GM12875 (cell line): ENCODE measurements at regions not wholly inside any gene's neighbourhood (a gene's known extent, or its start where the extent isn't known, plus 50 kb on each side); places are given as distances from the start of the nearest gene placed in this dataset.

ENCODE experiments used
- H3K4me3 ChIP-seq: one replicate; pipeline ENCODE4 v1.5.1; 2011; ENCODE audit warnings: low read depth, low read length, control low read depth
- CTCF ChIP-seq: IDR thresholded peaks from 2 replicates; pipeline ENCODE4 v1.5.1; 2011; ENCODE audit warnings: low read depth, mild to moderate bottlenecking, control low read depth, inconsistent platforms, low read length, moderate library complexity, borderline replicate concordance; ENCODE audit not compliant: insufficient read depth

GRCh38 chr15:35150361-35150760 is 65.3 kb upstream of the NANOGP8 start:
- H3K4me3 ChIP-seq = no peak overlapping the region

GRCh38 chr15:35145336-35145735 is 60.2 kb upstream of the NANOGP8 start:
- no peak overlapping the region for H3K4me3 ChIP-seq
- no peak for TF ChIP-seq CTCF

More at GRCh38 chr15:35150361-35150760, 65.3 kb upstream of the NANOGP8 start:
- TF ChIP-seq CTCF = no peak

- H3K4me3 ChIP-seq = no peak overlapping the region
- TF ChIP-seq CTCF = no peak
These were observed 57.5 kb upstream of the NANOGP8 start for GRCh38 chr15:35142578-35142977.

- no peak overlapping the region for H3K4me3 ChIP-seq
- no peak for TF ChIP-seq CTCF
These were observed 56.8 kb upstream of the NANOGP8 start for GRCh38 chr15:35141743-35142471.

GRCh38 chr15:35139822-35140221 is 54.7 kb upstream of the NANOGP8 start:
- TF ChIP-seq CTCF = no peak
- no peak overlapping the region for H3K4me3 ChIP-seq

GRCh38 chr15:35137190-35137574 is 52.1 kb upstream of the NANOGP8 start:
- TF ChIP-seq CTCF = no peak
- no peak overlapping the region for H3K4me3 ChIP-seq
